GM06990 (cell line): ENCODE measurements at regions not wholly inside any gene's neighbourhood (a gene's known extent, or its start where the extent isn't known, plus 50 kb on each side); places are given as distances from the start of the nearest gene placed in this dataset.

Experiments
- DNase-seq: peaks from one replicate; pipeline ENCODE4 v3.0.0-alpha.2; 2011; ENCODE audit not compliant: insufficient read length; ENCODE audit errors: extremely low read depth
- H3K27me3 ChIP-seq: replicated peaks from 2 replicates; pipeline ENCODE4 v1.6.0; 2011; ENCODE audit warnings: low read length; ENCODE audit not compliant: control insufficient read depth, insufficient read depth
- H3K36me3 ChIP-seq: 2 replicates; pipeline ENCODE4 v1.5.1; 2011; ENCODE audit warnings: low read length; ENCODE audit not compliant: control insufficient read depth, insufficient read depth
- H3K4me3 ChIP-seq: replicated peaks from 2 replicates; pipeline ENCODE4 v1.5.1; 2011; ENCODE audit warnings: low read depth, mild to moderate bottlenecking, control low read depth, low read length
- TF ChIP-seq, protein P1 (sequence below): IDR thresholded peaks from 2 replicates; pipeline ENCODE4 v1.5.1; 2011; ENCODE audit warnings: low read length, control low read depth, mild to moderate bottlenecking, inconsistent platforms; ENCODE audit not compliant: insufficient read depth, poor library complexity, severe bottlenecking

DNA sequence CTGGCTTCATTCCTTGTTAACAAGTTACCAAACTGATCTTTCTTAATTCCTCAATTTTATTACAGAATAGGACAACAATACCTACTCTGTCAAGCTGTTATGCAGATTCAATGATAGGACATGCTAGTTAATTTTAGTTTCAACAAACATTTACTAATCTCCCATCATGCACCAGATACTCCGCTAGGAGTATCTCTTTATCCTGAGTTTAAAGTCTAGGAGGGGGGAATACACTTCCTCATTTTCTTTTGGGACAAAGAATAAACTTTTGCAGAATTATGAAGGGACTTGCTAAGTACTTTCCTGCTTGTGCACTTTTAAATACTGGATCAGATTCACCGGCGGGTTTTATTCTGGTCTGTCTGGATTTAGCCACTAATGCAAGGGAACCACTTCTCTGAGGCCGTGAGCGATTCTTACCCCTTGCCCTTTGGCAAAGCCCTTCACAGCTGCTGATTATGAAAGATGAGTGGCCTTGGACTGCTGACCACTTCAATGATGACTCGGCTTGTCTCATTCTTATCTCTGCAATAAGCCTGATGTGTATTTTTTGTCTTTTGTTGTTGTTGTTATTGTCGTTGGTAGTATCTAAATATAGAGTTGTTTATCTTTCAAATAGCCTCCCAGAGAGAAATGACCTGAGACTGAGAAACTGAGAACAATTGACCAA is 73.9 kb downstream of the RMI1 start:
- DNase-seq: no peak
- TF ChIP-seq, protein P1, sequence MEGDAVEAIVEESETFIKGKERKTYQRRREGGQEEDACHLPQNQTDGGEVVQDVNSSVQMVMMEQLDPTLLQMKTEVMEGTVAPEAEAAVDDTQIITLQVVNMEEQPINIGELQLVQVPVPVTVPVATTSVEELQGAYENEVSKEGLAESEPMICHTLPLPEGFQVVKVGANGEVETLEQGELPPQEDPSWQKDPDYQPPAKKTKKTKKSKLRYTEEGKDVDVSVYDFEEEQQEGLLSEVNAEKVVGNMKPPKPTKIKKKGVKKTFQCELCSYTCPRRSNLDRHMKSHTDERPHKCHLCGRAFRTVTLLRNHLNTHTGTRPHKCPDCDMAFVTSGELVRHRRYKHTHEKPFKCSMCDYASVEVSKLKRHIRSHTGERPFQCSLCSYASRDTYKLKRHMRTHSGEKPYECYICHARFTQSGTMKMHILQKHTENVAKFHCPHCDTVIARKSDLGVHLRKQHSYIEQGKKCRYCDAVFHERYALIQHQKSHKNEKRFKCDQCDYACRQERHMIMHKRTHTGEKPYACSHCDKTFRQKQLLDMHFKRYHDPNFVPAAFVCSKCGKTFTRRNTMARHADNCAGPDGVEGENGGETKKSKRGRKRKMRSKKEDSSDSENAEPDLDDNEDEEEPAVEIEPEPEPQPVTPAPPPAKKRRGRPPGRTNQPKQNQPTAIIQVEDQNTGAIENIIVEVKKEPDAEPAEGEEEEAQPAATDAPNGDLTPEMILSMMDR: no peak
- Histone ChIP-seq H3K27me3 (no peaks in the 10 kb centered on the region), H3K36me3 (no peaks in the 10 kb centered on the region), H3K4me3 (no peak overlapping the region)

DNA sequence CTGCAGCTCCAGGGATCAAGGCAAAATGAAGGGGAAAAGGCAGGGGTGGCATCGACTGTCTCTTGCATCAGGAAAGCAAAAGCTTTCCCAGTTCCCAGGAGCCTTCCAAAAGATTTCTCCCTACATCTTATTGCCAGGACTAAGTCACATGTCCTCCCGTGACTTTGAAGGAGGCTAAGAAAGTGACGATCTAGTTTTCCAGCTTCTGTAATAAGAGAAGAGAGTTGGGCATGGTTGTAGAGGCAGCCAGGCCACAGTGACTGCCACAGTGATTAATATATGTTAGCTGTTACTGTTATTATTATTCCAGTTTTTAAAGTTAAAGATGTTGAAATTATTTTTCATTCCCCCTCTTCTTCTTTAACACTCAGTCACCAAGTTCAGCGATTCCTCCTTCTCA is 77.1 kb downstream of the RMI1 start:
- TF ChIP-seq, protein P1: no peak
- no peaks in the 10 kb centered on the region for H3K36me3 ChIP-seq
- H3K4me3 ChIP-seq: no peak overlapping the region
- no peaks in the 10 kb centered on the region for H3K27me3 ChIP-seq
- no peak for DNase-seq

DNA sequence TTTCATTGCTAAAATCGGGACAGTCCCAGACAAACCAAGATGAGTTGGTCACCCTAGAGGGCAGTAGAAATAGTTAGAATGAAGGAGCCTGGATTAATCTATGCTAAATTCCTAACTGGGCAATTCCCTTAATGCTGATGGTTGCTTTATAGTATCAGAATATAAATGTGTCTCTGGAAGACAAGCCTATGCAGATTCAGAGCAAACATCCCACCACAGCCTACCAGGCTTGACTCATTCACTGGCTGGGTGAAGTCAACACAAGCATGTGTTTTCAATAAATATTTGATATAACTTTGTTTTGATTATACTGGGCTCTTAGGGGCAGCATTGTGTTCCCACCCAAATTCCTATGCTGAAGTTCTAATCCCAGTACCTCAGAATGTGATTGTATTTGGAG is 79.3 kb downstream of the RMI1 start:
- no peaks in the 10 kb centered on the region for H3K27me3 ChIP-seq
- H3K4me3 ChIP-seq: no peak overlapping the region
- TF ChIP-seq, protein P1: no peak
- DNase-seq: no peak
- H3K36me3 ChIP-seq: no peaks in the 10 kb centered on the region

DNA sequence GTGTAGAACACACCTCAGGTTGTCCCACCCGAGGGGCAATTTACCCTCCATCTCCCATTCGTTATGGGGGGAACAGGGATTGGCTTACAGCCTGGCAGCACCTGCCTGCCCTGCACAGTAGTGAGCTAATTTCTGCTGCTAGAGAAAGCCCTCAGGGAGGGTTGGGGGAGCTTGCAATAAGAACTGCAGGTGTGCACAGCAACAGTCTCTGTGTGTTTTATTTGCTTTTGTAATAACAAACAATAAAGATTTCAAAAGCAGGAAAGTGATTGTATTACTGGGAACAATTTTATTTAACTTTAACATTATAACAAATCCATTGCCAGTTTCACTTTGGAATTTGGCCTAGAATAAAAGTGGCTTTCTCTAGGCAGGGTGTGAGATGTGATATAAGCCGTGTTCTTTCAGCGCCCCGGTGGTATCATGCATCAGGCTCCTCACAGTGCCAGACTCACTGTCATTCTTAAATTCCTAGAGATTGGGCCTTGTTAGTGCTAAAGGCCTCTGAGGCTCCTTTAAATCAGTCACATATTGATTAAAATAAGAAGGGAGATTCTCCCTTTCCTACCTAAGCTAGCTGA is 81.1 kb downstream of the RMI1 start:
- Histone ChIP-seq H3K36me3 (no peaks in the 10 kb centered on the region), H3K27me3 (no peaks in the 10 kb centered on the region), H3K4me3 (no peak overlapping the region)
- DNase-seq: no peak
- TF ChIP-seq, protein P1: no peak

DNA sequence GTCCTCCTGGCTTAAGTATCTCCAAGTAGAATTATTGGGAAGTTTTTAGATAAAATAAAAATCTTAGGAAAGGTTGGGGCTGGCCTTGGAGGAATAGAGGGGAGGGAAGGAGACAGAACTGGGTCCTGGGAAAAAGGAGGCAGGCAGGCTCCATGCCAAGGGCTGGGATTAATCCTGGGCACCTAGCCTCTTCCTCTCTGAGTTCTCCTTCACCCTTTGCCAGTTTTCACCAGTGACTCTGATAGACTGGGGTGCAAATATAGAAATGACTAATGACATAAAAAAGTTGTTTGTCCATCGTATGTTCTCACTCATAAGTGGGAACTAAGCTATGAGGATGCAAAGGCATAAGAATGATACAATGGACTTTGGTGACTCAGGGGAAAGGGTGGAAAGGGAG is 81.9 kb downstream of the RMI1 start:
- H3K36me3 ChIP-seq: no peaks in the 10 kb centered on the region
- TF ChIP-seq, protein P1: no peak
- H3K4me3 ChIP-seq: no peak overlapping the region
- no peaks in the 10 kb centered on the region for H3K27me3 ChIP-seq
- DNase-seq: no peak
